ENCODE measurements at regions not wholly inside any gene's neighbourhood (a gene's known extent, or its start where the extent isn't known, plus 50 kb on each side); places are given as distances from the start of the nearest gene placed in this dataset.

DNA sequence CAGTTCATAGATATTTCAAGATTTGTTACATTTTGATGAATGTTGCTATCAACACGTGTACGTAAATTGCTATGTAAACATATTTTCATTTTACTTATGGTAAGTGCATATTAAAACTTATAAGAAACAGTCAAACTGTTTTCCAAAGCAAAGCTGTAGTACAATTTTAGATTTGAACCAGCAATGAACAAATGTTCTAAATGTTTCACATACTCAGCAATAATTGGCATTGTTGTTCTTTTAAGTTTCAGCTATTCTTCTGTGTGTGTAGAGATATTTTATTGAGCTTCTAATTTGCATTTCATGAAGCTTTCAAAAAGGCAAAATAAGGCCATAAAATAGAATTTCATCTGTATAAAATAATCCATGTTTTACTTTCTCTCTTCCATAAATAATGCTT is 1433.2 kb downstream of the LRFN5 start:
- TF ChIP-seq, protein P1, sequence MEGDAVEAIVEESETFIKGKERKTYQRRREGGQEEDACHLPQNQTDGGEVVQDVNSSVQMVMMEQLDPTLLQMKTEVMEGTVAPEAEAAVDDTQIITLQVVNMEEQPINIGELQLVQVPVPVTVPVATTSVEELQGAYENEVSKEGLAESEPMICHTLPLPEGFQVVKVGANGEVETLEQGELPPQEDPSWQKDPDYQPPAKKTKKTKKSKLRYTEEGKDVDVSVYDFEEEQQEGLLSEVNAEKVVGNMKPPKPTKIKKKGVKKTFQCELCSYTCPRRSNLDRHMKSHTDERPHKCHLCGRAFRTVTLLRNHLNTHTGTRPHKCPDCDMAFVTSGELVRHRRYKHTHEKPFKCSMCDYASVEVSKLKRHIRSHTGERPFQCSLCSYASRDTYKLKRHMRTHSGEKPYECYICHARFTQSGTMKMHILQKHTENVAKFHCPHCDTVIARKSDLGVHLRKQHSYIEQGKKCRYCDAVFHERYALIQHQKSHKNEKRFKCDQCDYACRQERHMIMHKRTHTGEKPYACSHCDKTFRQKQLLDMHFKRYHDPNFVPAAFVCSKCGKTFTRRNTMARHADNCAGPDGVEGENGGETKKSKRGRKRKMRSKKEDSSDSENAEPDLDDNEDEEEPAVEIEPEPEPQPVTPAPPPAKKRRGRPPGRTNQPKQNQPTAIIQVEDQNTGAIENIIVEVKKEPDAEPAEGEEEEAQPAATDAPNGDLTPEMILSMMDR (IDR thresholded peaks at IDR 0.05; ENCODE audit: low read depth, low read length): no peak
- no peak overlapping the region for H3K4me3 ChIP-seq (ENCODE audit: low read depth, low read length)

- H3K4me3 ChIP-seq (ENCODE audit: low read depth, low read length): no peak overlapping the region
- TF ChIP-seq, protein P1 (IDR thresholded peaks at IDR 0.05; ENCODE audit: low read depth, low read length): no peak
Measured at GRCh38 chr14:43031598-43031997, 1424.9 kb downstream of the LRFN5 start.

GRCh38 chr14:43022094-43022800 is 1415.6 kb downstream of the LRFN5 start:
- TF ChIP-seq, protein P1 (IDR thresholded peaks at IDR 0.05; ENCODE audit: low read depth, low read length): no peak
- no peak overlapping the region for H3K4me3 ChIP-seq (ENCODE audit: low read depth, low read length)

DNA sequence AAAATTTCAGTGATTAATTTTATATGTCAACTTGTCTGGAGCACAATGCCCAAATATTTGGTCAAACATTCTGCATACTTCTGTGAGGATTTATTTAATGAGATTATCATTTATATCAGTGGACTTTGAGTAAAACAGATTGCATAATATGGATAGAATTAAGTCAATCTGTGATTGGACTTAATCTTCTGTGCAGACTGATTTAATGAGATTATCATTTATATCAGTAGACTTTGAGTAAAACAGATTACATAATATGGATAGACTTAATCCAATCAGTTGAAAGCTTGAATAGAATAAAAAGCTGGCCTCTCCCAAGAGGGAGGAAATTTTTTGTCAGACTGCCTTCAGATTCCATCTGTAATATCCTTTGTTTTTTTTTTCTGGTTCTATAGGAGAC is 1413.2 kb downstream of the LRFN5 start:
- H3K4me3 ChIP-seq (ENCODE audit: low read depth, low read length): no peak overlapping the region
- TF ChIP-seq, protein P1 (IDR thresholded peaks at IDR 0.05; ENCODE audit: low read depth, low read length): no peak

GRCh38 chr14:43014338-43014737 is 1407.7 kb downstream of the LRFN5 start:
- TF ChIP-seq, protein P1 (IDR thresholded peaks at IDR 0.05; ENCODE audit: low read depth, low read length): no peak
- no peak overlapping the region for H3K4me3 ChIP-seq (ENCODE audit: low read depth, low read length)

- no peak overlapping the region for H3K4me3 ChIP-seq (ENCODE audit: low read depth, low read length)
- TF ChIP-seq, protein P1 (IDR thresholded peaks at IDR 0.05; ENCODE audit: low read depth, low read length): no peak
Measured at GRCh38 chr14:43012817-43013216, 1406.1 kb downstream of the LRFN5 start.

DNA sequence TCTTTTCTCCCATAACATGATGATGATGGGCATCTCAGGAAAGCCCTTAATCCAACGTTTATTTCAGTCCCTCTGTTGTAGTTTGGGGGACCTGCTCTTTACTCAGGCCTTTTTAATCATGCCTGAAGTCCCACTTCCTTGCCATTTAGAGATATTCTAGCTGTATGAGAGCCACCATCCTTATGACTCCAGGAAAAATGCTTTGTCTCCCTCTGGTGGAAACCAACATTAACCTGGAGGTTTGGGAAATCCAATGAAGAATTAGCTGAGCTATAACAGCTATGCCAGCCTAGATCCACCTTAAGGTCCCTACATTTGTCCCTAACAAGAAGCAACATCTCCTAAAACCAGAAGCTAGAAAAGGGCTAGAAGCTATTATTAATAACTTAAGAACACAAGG is 1399.1 kb downstream of the LRFN5 start:
- TF ChIP-seq, protein P1 (IDR thresholded peaks at IDR 0.05; ENCODE audit: low read depth, low read length): no peak
- H3K4me3 ChIP-seq (ENCODE audit: low read depth, low read length): no peak overlapping the region

All from WI38 (cell line).